Right atrium auricular region (tissue), 2 donors: ENCODE measurements at regions not wholly inside any gene's neighbourhood (a gene's known extent, or its start where the extent isn't known, plus 50 kb on each side); places are given as distances from the start of the nearest gene placed in this dataset.

Source experiments
- DNase-seq: peaks from one replicate; pipeline ENCODE4 v3.0.0-alpha.2; 2019; ENCODE audit warnings: low spot score
- H3K27ac ChIP-seq, 2 donors: fragments of 200-600 bp; sonication (generic); 1 replicate in 1 of 2; 2 replicates in 1 of 2; pipeline ENCODE4 v1.5.1; 2016 to 2019
- H3K27me3 ChIP-seq, 2 donors: fragments of 200-600 bp; sonication (generic); one replicate each; pipeline versions ENCODE4 v1.5.1 to v1.6.0; 2017 to 2019
- H3K36me3 ChIP-seq: fragments of 200-600 bp; sonication (generic); one replicate; pipeline ENCODE4 v1.5.1; 2016
- H3K4me1 ChIP-seq, 2 donors: fragments of 200-600 bp; sonication (generic); one replicate each; pipeline versions ENCODE4 v1.5.1 to v1.6.0; 2017 to 2019
- H3K4me3 ChIP-seq, 2 donors: fragments of 200-600 bp; sonication (generic); 1 replicate in 1 of 2; 2 replicates in 1 of 2; pipeline ENCODE4 v1.5.1; 2017 to 2019; ENCODE audit warnings: mild to moderate bottlenecking in 1 of 2, moderate library complexity in 1 of 2
- H3K9me3 ChIP-seq, 2 donors: fragments of 200-600 bp; sonication (generic); one replicate each; pipeline ENCODE4 v1.5.1; 2019
- TF ChIP-seq, protein P1 (sequence below), 2 donors: fragments of 200-600 bp; sonication (generic); IDR thresholded peaks; one replicate each; pipeline ENCODE4 v1.5.1; 2019; ENCODE audit warnings: antibody characterized with exemption in 2 of 2

DNA sequence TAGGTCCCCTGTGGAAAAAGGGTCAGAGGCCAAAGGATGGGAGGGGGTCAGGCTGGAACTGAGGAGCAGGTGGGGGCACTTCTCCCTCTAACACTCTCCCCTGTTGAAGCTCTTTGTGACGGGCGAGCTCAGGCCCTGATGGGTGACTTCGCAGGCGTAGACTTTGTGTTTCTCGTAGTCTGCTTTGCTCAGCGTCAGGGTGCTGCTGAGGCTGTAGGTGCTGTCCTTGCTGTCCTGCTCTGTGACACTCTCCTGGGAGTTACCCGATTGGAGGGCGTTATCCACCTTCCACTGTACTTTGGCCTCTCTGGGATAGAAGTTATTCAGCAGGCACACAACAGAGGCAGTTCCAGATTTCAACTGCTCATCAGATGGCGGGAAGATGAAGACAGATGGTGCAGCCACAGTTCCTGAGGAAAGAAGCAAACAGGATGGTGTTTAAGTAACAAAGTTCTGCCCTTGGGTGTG, 165.8 kb downstream of the RPIA start:
- H3K9me3 ChIP-seq: no peaks in the 10 kb centered on the region
- TF ChIP-seq, protein P1, sequence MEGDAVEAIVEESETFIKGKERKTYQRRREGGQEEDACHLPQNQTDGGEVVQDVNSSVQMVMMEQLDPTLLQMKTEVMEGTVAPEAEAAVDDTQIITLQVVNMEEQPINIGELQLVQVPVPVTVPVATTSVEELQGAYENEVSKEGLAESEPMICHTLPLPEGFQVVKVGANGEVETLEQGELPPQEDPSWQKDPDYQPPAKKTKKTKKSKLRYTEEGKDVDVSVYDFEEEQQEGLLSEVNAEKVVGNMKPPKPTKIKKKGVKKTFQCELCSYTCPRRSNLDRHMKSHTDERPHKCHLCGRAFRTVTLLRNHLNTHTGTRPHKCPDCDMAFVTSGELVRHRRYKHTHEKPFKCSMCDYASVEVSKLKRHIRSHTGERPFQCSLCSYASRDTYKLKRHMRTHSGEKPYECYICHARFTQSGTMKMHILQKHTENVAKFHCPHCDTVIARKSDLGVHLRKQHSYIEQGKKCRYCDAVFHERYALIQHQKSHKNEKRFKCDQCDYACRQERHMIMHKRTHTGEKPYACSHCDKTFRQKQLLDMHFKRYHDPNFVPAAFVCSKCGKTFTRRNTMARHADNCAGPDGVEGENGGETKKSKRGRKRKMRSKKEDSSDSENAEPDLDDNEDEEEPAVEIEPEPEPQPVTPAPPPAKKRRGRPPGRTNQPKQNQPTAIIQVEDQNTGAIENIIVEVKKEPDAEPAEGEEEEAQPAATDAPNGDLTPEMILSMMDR (IDR thresholded peaks at IDR 0.05): no peak
- H3K36me3 ChIP-seq: no peaks in the 10 kb centered on the region
- DNase-seq: no peak
- H3K4me3 ChIP-seq: no peak overlapping the region
- peaks cover 0 to 5% of the 10 kb centered on the region in 2 donors for H3K4me1 ChIP-seq
- no peaks in the 10 kb centered on the region for H3K27me3 ChIP-seq
- no peak overlapping the region for H3K27ac ChIP-seq

DNA sequence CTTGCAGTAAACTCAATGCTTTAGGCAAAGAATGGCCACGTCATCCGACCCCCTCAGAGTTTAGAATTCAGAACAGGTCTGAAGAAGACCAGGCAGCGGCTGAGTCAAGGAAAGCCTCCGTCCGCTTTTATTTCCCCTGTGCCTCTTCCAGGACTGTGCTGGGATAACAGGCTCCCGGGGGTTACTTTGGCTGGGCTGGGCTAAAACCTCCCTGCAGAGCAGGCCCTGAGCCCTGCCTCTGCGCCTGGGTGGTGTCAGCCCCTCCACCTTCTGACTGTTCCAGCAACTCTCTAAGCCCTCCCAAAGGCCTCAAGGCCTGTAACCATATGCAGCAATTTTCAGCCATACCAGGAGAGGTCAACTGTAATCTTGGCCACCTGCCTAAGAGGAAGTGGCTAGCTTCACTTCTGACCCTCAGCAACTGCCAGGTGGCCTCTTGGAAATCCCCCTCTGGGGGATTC, 166.5 kb downstream of the RPIA start:
- Histone ChIP-seq H3K9me3 (no peaks in the 10 kb centered on the region), H3K27ac (no peak overlapping the region), H3K4me3 (no peak overlapping the region), H3K27me3 (no peaks in the 10 kb centered on the region), H3K4me1 (peaks cover 0 to 5% of the 10 kb centered on the region in 2 donors), H3K36me3 (no peaks in the 10 kb centered on the region)
- TF ChIP-seq, protein P1 (IDR thresholded peaks at IDR 0.05): no peak
- DNase-seq: no peak

DNA sequence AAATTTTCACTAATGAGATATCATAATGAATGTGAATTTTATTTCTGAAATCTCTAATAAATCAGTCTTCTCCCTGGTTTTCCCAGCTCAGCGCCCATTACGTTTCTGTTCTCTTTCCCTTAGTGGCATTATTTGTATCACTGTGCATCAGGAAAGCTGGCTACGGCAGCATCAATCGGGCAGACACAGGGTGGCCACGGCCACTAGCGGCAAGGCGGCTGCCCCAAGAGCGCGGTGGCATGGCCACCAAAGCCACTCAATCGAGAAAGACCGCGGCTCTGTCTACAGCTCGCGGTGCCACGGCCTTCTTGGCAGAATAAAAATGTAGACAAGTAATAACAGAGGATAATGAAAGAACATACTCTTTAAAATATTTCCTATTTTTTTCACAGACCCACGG, 168.0 kb downstream of the RPIA start:
- TF ChIP-seq, protein P1 (IDR thresholded peaks at IDR 0.05): no peak
- no peak overlapping the region for H3K27ac ChIP-seq
- no peak for DNase-seq
- peaks cover 0 to 5% of the 10 kb centered on the region in 2 donors for H3K4me1 ChIP-seq
- H3K4me3 ChIP-seq: no peak overlapping the region
- no peaks in the 10 kb centered on the region for H3K9me3 ChIP-seq
- no peaks in the 10 kb centered on the region for H3K36me3 ChIP-seq
- H3K27me3 ChIP-seq: no peaks in the 10 kb centered on the region

DNA sequence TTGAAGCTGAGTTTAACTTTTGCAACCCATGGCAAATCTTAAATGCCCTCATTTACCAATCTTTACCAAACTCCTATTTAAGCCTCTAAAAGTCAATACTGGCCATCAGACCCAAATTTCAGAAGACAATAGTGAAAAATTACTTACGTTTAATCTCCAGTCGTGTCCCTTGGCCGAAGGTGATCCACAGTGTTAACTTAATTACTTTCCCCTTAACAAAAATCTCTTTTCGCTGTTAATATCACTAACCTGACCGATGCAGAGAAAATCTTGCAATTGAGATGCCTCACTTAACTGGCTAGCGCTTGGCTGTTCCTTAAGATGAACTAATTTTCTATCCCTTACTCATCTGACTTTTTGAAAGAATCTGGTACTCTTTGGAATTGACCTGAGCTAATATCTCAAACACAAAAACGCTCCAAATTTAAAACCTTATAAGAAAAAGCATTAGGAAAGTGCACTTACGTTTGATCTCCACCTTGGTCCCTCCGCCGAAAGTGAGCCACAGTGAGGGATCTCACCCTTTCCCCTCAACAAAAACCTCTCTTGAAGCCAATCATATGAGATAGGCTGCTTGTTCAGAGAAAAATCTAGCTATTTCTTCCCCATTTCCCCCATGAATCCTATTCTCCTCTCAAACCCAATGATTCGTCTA, 169.1 kb downstream of the RPIA start:
- Histone ChIP-seq H3K4me3 (no peak overlapping the region), H3K9me3 (no peaks in the 10 kb centered on the region)

DNA sequence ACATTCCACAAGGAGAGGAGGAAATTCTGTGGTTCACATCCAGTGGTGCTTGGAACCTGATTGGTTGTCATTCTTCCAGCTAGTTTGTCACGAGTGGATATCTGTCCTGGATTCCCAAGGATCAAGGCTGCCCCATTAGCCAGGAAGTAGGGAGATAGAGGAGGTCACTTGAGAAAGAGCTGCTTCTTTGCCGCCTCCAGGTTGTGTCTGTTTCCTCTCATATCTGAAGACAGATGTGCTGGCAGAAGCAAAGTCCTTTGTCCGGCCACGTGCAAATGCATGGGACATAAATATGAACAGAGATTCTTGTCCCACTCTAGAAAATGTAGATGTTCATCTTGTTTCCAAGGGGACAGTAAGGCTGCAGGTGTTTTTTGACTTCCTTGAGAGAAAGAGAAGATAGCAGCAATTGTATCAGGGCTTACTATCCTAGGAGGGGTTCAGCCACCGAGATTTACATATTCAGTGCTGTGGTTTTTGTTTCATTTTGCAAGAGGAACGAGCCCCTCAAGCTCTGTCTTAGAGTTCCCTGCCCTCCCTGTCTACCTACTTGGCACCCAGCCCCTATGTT, 174.4 kb downstream of the RPIA start:
- H3K27me3 ChIP-seq: no peaks in the 10 kb centered on the region
- no peaks in the 10 kb centered on the region for H3K9me3 ChIP-seq
- TF ChIP-seq, protein P1 (IDR thresholded peaks at IDR 0.05): no peak

More for the DNA sequence above, 169.1 kb downstream of the RPIA start:
- no peaks in the 10 kb centered on the region for H3K27me3 ChIP-seq
- no peak for DNase-seq
- peaks cover 0 to 5% of the 10 kb centered on the region in 2 donors for H3K4me1 ChIP-seq
- H3K36me3 ChIP-seq: no peaks in the 10 kb centered on the region
- no peak overlapping the region for H3K27ac ChIP-seq
- TF ChIP-seq, protein P1 (IDR thresholded peaks at IDR 0.05): no peak

More for the DNA sequence above, 174.4 kb downstream of the RPIA start:
- no peaks in the 10 kb centered on the region for H3K36me3 ChIP-seq
- H3K27ac ChIP-seq: peak overlapping the region in 1 of 2 donors; percentile 60
- H3K4me1 ChIP-seq: peaks cover 0 to 8% of the 10 kb centered on the region in 2 donors
- H3K4me3 ChIP-seq: no peak overlapping the region
- no peak for DNase-seq
